NT2/D1 (cell line): ENCODE measurements at regions not wholly inside any gene's neighbourhood (a gene's known extent, or its start where the extent isn't known, plus 50 kb on each side); places are given as distances from the start of the nearest gene placed in this dataset.

Experiments used
- YY1 ChIP-seq: IDR thresholded peaks from 2 replicates; pipeline ENCODE4 v1.6.1; 2011; ENCODE audit not compliant: insufficient read length, insufficient read depth
- ZNF274 ChIP-seq: IDR thresholded peaks from 2 replicates; pipeline ENCODE4 v1.6.1; 2011; ENCODE audit warnings: mild to moderate bottlenecking, low read depth, low read length

DNA sequence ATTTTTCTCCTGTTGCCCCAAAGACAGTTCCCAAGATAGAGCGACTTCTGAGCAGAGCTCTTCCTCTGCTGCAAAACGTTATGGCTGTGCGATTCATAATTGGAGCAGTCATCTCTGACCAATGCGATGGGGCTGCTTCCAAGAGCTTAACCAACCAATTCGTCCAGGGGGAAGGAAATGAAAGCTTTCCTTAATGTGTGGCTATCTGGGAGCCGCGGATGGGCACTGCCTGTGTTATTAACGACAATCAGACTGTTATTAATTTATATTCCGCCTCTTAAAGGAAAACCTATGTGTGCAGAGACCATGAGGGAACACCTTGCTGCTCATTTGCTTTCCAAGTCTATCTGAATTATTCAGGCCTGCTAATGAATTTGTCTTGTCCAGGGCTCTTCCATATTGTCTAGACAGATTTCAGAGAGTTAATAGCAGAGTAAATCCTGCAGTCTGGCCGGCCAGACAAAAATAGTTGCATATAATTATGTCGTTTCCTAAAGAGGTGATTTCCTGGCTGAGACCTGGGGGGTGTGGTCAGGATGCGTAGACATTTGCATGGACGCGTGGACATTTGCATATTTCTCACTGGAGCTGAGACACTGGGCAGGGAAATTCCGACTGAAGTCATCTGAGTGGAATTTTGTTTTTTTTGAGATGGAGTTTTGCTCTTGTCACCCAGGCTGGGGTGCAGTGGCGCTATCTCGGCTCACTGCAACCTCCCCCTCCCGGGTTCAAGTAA lies 135.4 kb downstream of the HMX1 start:
- TF ChIP-seq ZNF274 (no peak), YY1 (no peak)
